HEK293 (cell line): ENCODE measurements at regions not wholly inside any gene's neighbourhood (a gene's known extent, or its start where the extent isn't known, plus 50 kb on each side); places are given as distances from the start of the nearest gene placed in this dataset.

Experiments used
- MEIS1 ChIP-seq: sonication (generic); formaldehyde crosslinking; IDR thresholded peaks from 2 replicates; pipeline ENCODE4 v1.8.1; 2022; ENCODE audit warnings: missing genetic modification reagents, mild to moderate bottlenecking, borderline replicate concordance
- TF ChIP-seq, protein P1 (sequence below): fragments of 450-650 bp; formaldehyde crosslinking; IDR thresholded peaks from 2 replicates; pipeline ENCODE4 v1.5.1; 2016; ENCODE audit warnings: missing biosample characterization, missing genetic modification characterization

DNA sequence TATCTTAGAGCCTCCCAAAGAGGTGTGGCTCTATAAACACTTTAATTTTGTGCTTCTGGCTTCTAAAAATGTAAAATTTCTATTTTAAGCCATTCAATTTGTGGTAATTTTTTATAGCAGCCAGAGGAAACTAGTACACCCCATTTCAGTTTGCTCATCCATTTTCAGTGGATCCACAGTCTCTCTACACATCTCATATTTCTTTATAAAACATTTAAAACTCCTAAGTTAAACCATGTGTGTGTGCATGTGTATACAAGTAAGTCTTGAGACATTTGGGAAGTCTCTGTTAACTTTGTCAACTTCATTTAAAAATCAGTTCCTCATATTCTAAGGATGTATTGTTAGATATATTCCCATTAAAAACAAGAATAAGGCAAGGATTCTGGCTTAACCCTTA is 273.2 kb downstream of the IL15 start:
- TF ChIP-seq MEIS1 (CRISPR knock-in tag): no peak
- TF ChIP-seq, protein P1, sequence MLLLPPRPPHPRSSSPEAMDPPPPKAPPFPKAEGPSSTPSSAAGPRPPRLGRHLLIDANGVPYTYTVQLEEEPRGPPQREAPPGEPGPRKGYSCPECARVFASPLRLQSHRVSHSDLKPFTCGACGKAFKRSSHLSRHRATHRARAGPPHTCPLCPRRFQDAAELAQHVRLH (tag by site-specific recombination): no peak
